ENCODE measurements at regions not wholly inside any gene's neighbourhood (a gene's known extent, or its start where the extent isn't known, plus 50 kb on each side); places are given as distances from the start of the nearest gene placed in this dataset.

DNA sequence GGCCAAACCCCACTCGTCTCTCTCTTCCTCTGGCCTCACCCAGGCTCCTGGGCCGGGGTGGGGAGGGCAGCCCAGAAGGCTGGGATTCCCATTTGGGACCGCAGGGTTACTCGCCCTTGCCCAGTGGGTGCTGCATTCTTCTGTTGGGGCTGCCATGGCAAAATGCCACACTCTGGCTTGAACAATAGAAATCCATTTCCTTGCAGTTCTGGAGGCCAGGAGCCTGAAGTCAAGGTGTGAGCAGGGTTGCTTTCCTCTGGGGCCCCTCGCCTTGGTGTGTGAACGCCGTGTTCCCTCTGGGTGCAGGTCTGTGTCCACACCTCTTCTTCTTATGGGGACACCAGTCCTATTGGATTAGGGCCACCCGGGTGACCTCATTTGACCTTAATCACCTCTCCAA, 105.8 kb upstream of the GSE1 start:
- Histone ChIP-seq H4K5ac (ENCODE audit: insufficient read length, low read depth, low read length) (no peak overlapping the region), H3K79me1 (ENCODE audit: insufficient read depth, low read depth, low read length, poor library complexity, severe bottlenecking) (no peaks in the 10 kb centered on the region), H3K4me1 (ENCODE audit: insufficient read depth, low read length) (peaks cover 7% of the 10 kb centered on the region; the same call in 1 of the 2 replicates), H3K18ac (ENCODE audit: insufficient read length, low read depth, low read length) (no peak overlapping the region), H3K4ac (ENCODE audit: low read depth, low read length) (no peak overlapping the region), H4K20me1 (ENCODE audit: control insufficient read depth, insufficient read depth, insufficient read length) (no peaks in the 10 kb centered on the region), H2BK12ac (ENCODE audit: insufficient read length, low read depth, low read length) (no peak overlapping the region), H3K27me3 (ENCODE audit: insufficient read depth, low read length) (no peaks in the 10 kb centered on the region), H4K8ac (replicated peaks; ENCODE audit: insufficient read length, low read depth, low read length) (no peak overlapping the region), H2BK15ac (ENCODE audit: low read depth, low read length) (no peak overlapping the region), H3K4me2 (ENCODE audit: insufficient read depth, insufficient read length, low read length) (no peak overlapping the region), H3T11ph (ENCODE audit: low read length) (no peak overlapping the region), H3K9me3 (ENCODE audit: control insufficient read depth, low read depth, low read length) (no peaks in the 10 kb centered on the region), H2AFZ (ENCODE audit: low read length) (no peak overlapping the region), H2BK120ac (ENCODE audit: low read depth, low read length, poor library complexity, severe bottlenecking) (no peak overlapping the region), H2AK5ac (ENCODE audit: insufficient read length, low read length) (no peak overlapping the region), H3K23ac (ENCODE audit: insufficient read length, low read depth, low read length) (no peak overlapping the region), H3K14ac (ENCODE audit: insufficient read depth, low read length) (no peak overlapping the region), H3K79me2 (ENCODE audit: insufficient read depth, low read length) (no peaks in the 10 kb centered on the region), H2BK20ac (ENCODE audit: low read depth, low read length, poor library complexity, severe bottlenecking) (no peak overlapping the region), H4K91ac (ENCODE audit: insufficient read length, low read depth, low read length) (no peak overlapping the region), H3K56ac (ENCODE audit: insufficient read length, low read depth, low read length) (no peak overlapping the region), H3K27ac (ENCODE audit: insufficient read length, low read depth, low read length) (no peak overlapping the region), H3K23me2 (ENCODE audit: insufficient read length, low read depth, low read length, poor library complexity, severe bottlenecking) (no peaks in the 10 kb centered on the region), H3K9ac (ENCODE audit: extremely low read depth, insufficient read length, low read length) (no peak overlapping the region), H2BK5ac (ENCODE audit: insufficient read length, low read length) (no peak overlapping the region)
- H3K27me3 Mint-ChIP-seq (ENCODE audit: low read depth): peaks cover 7% of the 10 kb centered on the region
- TF ChIP-seq, protein P1, sequence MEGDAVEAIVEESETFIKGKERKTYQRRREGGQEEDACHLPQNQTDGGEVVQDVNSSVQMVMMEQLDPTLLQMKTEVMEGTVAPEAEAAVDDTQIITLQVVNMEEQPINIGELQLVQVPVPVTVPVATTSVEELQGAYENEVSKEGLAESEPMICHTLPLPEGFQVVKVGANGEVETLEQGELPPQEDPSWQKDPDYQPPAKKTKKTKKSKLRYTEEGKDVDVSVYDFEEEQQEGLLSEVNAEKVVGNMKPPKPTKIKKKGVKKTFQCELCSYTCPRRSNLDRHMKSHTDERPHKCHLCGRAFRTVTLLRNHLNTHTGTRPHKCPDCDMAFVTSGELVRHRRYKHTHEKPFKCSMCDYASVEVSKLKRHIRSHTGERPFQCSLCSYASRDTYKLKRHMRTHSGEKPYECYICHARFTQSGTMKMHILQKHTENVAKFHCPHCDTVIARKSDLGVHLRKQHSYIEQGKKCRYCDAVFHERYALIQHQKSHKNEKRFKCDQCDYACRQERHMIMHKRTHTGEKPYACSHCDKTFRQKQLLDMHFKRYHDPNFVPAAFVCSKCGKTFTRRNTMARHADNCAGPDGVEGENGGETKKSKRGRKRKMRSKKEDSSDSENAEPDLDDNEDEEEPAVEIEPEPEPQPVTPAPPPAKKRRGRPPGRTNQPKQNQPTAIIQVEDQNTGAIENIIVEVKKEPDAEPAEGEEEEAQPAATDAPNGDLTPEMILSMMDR (conservative IDR thresholded peaks at IDR 0.05): no peak
- no CpG with 5 or more reads among the region's 8 CpGs for WGBS (ENCODE audit: extremely low coverage, insufficient read length, low lambda C conversion rate)
- no peak for DNase-seq
- no peaks in the 10 kb centered on the region; a peak in 1 of 7 replicates for H3K36me3 Mint-ChIP-seq (ENCODE audit: insufficient read depth in 1 of 3, low read depth in 3 of 3)
- no peak overlapping the region for H3K27ac Mint-ChIP-seq
- H3K4me1 Mint-ChIP-seq: peaks cover 23 to 54% of the 10 kb centered on the region in 2 experiments
- no peak overlapping the region for H3K4me3 Mint-ChIP-seq
- no peaks in the 10 kb centered on the region for H3K9me3 Mint-ChIP-seq

Data from H9 (cell line).